OCI-LY1 (cell line): ENCODE measurements at regions not wholly inside any gene's neighbourhood (a gene's known extent, or its start where the extent isn't known, plus 50 kb on each side); places are given as distances from the start of the nearest gene placed in this dataset.

Source experiments
- CTCF ChIP-seq: fragments of 200-600 bp; sonication (generic), shearing (Covaris generic); IDR thresholded peaks from 2 replicates; pipeline ENCODE4 v1.5.1; 2017; ENCODE audit warnings: mild to moderate bottlenecking, antibody characterized with exemption, low read length, moderate library complexity, mixed read lengths
- EZH2 ChIP-seq: fragments of 200-600 bp; sonication (generic), shearing (Covaris generic); IDR thresholded peaks from 2 replicates; pipeline ENCODE4 v1.8.0; 2017; ENCODE audit warnings: borderline replicate concordance, mixed run types, mild to moderate bottlenecking, antibody characterized with exemption, low read length, moderate library complexity, mixed read lengths

DNA sequence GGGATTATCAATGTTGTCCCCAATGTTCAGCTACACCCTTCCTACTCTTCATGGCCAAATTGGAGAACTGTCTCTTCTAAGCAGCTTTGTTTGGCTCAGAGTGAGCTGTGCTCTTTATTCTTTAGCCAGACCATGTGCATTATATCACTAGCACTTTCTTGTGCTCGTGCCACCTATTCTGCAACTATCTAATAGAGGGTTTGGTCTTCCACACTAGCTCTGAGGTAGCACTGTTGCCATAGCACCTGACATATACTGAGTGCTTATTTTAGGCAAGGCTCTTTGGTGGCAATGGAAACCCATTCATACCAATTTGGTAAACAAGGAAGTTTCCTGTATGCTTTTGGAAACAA, 394.3 kb upstream of the C2CD4B start:
- TF ChIP-seq CTCF (no peak), EZH2 (no peak)
